ENCODE measurements at regions not wholly inside any gene's neighbourhood (a gene's known extent, or its start where the extent isn't known, plus 50 kb on each side); places are given as distances from the start of the nearest gene placed in this dataset.

DNA sequence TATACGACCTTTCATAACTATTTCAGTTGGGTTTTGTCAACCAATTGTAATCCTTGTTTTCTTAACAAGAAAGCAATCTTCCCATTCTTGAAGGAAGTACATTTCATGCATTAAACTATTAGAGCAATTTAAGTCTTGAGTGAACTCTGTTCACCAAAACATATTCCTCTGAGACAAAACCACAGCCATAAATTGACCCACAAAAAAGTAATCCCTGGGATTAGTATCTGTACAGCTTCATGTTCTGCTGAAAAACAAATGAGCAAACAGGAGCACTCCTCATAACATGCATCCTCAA lies 207.0 kb upstream of the PDE5A start:
- TF ChIP-seq POLR2A (IDR thresholded peaks at IDR 0.05) (no peak), CTCF (IDR thresholded peaks at IDR 0.05) (no peak), POLR2AphosphoS5 (IDR thresholded peaks at IDR 0.05) (no peak)

Measured in gastroesophageal sphincter (tissue), 3 donors.